ENCODE measurements at regions not wholly inside any gene's neighbourhood (a gene's known extent, or its start where the extent isn't known, plus 50 kb on each side); places are given as distances from the start of the nearest gene placed in this dataset.

DNA sequence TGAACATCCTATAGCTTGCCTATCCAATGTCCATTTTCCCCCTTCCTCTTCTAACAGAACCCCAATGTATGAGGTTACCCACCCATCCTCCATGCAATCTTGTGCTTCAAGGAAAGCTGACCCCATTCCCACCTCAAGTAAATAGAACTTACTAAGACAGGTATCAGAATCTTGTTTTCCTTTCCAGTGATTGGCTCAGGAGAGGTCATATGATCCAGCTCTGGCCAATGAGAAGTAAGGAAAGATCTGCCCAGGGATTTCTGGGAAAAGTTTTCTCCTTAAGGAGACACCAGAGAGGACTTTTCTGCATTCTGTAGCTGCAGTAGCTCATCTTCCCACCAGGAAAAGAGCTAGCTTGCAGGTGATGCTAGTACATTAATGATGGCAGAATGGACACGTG, 341.8 kb upstream of the ZFP64 start:
- H3K9me3 ChIP-seq = no peaks in the 10 kb centered on the region
- TF ChIP-seq, protein P1, sequence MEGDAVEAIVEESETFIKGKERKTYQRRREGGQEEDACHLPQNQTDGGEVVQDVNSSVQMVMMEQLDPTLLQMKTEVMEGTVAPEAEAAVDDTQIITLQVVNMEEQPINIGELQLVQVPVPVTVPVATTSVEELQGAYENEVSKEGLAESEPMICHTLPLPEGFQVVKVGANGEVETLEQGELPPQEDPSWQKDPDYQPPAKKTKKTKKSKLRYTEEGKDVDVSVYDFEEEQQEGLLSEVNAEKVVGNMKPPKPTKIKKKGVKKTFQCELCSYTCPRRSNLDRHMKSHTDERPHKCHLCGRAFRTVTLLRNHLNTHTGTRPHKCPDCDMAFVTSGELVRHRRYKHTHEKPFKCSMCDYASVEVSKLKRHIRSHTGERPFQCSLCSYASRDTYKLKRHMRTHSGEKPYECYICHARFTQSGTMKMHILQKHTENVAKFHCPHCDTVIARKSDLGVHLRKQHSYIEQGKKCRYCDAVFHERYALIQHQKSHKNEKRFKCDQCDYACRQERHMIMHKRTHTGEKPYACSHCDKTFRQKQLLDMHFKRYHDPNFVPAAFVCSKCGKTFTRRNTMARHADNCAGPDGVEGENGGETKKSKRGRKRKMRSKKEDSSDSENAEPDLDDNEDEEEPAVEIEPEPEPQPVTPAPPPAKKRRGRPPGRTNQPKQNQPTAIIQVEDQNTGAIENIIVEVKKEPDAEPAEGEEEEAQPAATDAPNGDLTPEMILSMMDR (IDR thresholded peaks at IDR 0.05) = no peak
- TF ChIP-seq POLR2A (IDR thresholded peaks at IDR 0.05) = no peak
- H3K4me3 ChIP-seq (replicated peaks in 1 of 3) = no peak overlapping the region
- H3K36me3 ChIP-seq = no peaks in the 10 kb centered on the region
- H3K4me1 ChIP-seq = no peaks in the 10 kb centered on the region
- H3K27ac ChIP-seq = no peak overlapping the region
- DNase-seq = no peak
- 87 to 91% methylated on average over 1 of the region's 1 CpG for WGBS, 2 donors
- no peaks in the 10 kb centered on the region for H3K27me3 ChIP-seq
- intact Hi-C loops (cut with DNase I) = no loop called here

DNA sequence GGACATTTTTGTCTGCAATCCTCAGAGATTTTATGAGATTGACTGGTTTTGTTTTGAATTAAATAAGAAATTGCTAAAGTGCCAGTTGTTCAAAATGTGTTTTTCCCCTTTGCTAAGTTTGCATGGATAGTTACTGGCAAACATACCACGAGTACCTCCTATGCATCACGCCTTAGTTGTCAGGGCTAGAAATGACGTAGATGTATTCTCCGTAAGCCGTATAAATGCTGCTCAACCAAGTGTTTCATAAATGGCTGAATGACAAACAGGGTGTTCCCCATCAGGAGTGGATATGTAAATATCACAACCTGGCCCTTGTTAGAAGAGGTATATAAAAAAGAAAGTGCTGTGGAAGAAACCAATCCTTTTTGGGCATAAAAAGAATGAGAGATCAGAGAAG, 341.1 kb upstream of the ZFP64 start:
- Histone ChIP-seq H3K27ac (no peak overlapping the region), H3K9me3 (no peaks in the 10 kb centered on the region), H3K36me3 (no peaks in the 10 kb centered on the region), H3K27me3 (no peaks in the 10 kb centered on the region), H3K4me3 (replicated peaks in 1 of 3) (no peak overlapping the region), H3K4me1 (no peaks in the 10 kb centered on the region)
- no peak for DNase-seq
- intact Hi-C loops (cut with DNase I) = no loop called here
- 88 to 95% methylated on average over 5 of the region's 5 CpGs for WGBS, 2 donors
- TF ChIP-seq POLR2A (IDR thresholded peaks at IDR 0.05) = no peak
- TF ChIP-seq, protein P1 (IDR thresholded peaks at IDR 0.05) = no peak

DNA sequence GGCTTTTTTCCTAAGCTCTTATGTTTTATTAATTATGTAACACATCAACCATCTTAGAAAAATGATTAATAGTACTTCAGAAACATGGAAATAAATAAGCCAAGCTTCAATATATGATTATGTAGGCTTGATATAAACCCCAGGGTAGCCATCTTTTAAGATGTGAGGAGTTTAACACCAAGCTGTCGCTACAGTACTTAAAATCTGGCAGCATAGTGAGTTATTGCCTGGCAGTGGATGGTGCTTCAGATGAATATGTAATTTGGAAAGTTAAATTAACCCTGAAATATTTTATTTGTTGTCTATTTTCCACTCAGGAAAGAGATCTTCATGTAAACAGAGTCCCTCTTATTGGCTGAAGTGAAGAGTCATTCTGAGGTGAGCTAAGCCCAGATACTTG, 339.0 kb upstream of the ZFP64 start:
- H3K4me1 ChIP-seq = no peaks in the 10 kb centered on the region
- TF ChIP-seq, protein P1 (IDR thresholded peaks at IDR 0.05) = no peak
- TF ChIP-seq POLR2A (IDR thresholded peaks at IDR 0.05) = no peak
- H3K27ac ChIP-seq = no peak overlapping the region
- intact Hi-C loops (cut with DNase I) = no loop called here
- H3K36me3 ChIP-seq = no peaks in the 10 kb centered on the region
- no peak for DNase-seq
- H3K9me3 ChIP-seq = no peaks in the 10 kb centered on the region
- H3K4me3 ChIP-seq (replicated peaks in 1 of 3) = no peak overlapping the region
- H3K27me3 ChIP-seq = no peaks in the 10 kb centered on the region
- 87 to 88% methylated on average over 1 of the region's 1 CpG for WGBS, 2 donors

DNA sequence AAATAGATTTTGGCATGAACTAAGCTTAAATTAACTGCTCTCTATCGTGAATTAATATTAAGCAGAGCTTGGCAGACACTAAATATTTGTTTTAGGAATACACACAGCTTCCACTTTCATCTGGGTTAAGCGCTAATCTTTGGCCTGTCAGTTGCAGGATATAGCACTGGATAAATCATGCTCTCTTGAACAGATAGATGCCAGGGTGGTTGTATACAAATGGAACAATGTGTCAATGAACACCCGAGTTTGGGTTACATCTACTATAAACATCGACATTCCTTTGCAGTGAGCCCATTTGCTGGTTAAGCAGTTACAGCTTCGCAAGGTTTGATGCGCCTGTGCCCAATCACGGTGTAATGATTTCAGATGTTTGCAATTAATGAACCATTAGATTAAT, 338.2 kb upstream of the ZFP64 start:
- TF ChIP-seq, protein P1 (IDR thresholded peaks at IDR 0.05) = no peak
- TF ChIP-seq POLR2A (IDR thresholded peaks at IDR 0.05) = no peak
- DNase-seq = no peak
- H3K27me3 ChIP-seq = no peaks in the 10 kb centered on the region
- H3K4me1 ChIP-seq = no peaks in the 10 kb centered on the region
- WGBS, 2 donors = 71 to 72% methylated on average over 7 of the region's 7 CpGs
- intact Hi-C loops (cut with DNase I) = no loop called here
- H3K27ac ChIP-seq = no peak overlapping the region
- H3K36me3 ChIP-seq = no peaks in the 10 kb centered on the region
- H3K9me3 ChIP-seq = no peaks in the 10 kb centered on the region
- H3K4me3 ChIP-seq (replicated peaks in 1 of 3) = no peak overlapping the region

DNA sequence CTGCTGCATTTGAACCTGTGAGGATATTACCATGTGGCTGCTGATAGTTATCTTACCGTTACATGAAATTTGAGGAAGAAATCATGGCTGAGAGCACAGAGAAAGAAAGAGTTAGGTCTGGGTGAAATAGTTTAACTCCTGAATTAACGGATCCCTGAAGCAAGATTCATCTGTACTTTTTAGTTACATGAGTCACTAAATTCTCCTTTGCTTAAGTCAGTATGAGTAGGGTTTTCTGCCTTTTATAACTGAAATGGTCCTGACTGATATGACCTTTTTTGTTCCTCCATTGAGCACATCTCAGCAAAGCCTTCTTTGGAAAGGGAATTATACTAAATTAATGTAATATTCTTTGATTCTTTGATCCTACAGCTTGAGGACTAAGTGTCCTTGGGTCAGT, 333.3 kb upstream of the ZFP64 start:
- TF ChIP-seq, protein P1 (IDR thresholded peaks at IDR 0.05) = no peak
- no peak for TF ChIP-seq POLR2A (IDR thresholded peaks at IDR 0.05)
- H3K36me3 ChIP-seq = no peaks in the 10 kb centered on the region
- intact Hi-C loops (cut with DNase I) = no loop called here
- no peaks in the 10 kb centered on the region for H3K4me1 ChIP-seq
- WGBS, 2 donors = 65 to 92% methylated on average over 2 of the region's 2 CpGs
- no peaks in the 10 kb centered on the region for H3K9me3 ChIP-seq
- no peak overlapping the region for H3K4me3 ChIP-seq (replicated peaks in 1 of 3)
- H3K27ac ChIP-seq = no peak overlapping the region
- H3K27me3 ChIP-seq = no peaks in the 10 kb centered on the region
- no peak for DNase-seq
